GM23248 (cell line): ENCODE measurements at regions not wholly inside any gene's neighbourhood (a gene's known extent, or its start where the extent isn't known, plus 50 kb on each side); places are given as distances from the start of the nearest gene placed in this dataset.

Experiments used
- EZH2 ChIP-seq: fragments of 200-600 bp; sonication (generic); IDR thresholded peaks from 2 replicates; pipeline ENCODE4 v1.6.1; 2018; ENCODE audit warnings: antibody characterized with exemption, mild to moderate bottlenecking; ENCODE audit not compliant: insufficient read depth, poor library complexity, severe bottlenecking
- EZH2phosphoT487 ChIP-seq: fragments of 200-600 bp; sonication (generic); IDR thresholded peaks from 2 replicates; pipeline ENCODE4 v1.6.1; 2018; ENCODE audit warnings: antibody characterized with exemption, moderate library complexity, mild to moderate bottlenecking, low read depth; ENCODE audit not compliant: insufficient read depth

DNA sequence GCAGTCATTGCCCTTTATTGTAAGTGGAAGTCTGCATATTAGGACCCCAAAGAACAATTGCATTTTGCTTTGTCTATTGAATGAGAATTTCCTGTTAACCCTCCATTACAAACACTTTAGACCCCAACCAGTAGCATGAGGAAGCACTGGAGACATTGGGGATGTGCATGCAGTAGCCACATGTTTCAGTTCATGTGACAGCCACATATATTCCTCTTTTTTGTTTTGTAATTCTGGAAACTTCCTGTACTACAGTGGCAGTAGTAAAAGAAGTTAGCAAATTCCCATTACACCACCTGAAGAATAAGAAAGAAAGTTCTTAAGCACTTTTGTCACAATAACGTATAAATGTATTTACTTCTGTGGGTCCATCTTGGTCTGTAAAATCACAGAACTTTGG lies 281.1 kb upstream of the SLC14A2 start:
- TF ChIP-seq EZH2 (no peak), EZH2phosphoT487 (no peak)
